NCI-H187 treated with DMSO at 0.1 percent for 48 hours (cell line): ENCODE measurements at regions not wholly inside any gene's neighbourhood (a gene's known extent, or its start where the extent isn't known, plus 50 kb on each side); places are given as distances from the start of the nearest gene placed in this dataset.

Experiments used
- DNase-seq: peaks from one replicate; lab custom pipeline; 2025; lab: John Stamatoyannopoulos, UW

DNA sequence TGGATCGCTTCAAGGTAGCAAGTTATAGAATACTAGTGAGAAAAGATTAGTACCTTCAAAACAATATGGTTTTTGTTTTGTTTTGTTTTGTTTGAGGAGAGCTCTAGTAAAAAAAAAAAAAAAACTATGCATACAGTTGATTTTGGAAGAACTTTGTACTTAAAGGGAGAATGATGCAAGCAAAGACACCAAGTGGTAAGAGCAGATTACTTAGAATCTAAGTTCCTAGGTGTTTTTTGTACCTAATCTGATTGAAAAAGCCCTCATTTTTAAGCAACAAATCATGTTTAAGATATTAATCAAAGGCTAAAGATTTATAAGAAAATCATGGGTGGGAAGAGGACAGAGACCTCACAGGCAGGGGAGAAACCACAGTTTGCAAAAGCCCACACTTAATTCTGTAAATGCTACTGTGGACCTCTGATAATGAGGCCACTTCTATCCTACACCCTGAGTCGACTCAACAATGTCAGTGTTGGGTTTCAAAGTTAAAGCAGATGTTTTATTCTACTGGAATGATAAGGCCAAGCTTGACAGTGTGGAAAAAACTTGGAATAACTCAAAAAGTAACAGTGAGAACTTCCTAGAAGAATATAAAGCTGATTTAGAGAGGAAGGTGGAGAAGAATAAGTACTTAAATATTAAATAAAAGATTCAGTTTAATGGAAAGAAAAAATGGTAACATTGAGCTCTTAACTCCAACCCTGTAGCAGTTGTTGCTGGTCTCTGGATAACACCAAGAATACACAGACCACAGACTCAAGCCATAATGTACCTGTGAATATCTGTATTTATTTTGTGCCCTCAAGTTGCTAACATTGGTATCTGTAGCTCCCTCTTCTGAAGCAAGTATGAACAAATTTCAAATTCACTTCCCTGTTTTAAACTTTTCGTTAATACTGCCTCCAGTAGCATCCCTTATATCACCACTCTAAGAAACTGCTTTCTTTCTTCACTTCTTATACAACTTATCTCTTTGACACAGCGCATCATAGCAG, 1047.8 kb downstream of the EPHA7 start:
- DNase-seq, result no peak

GRCh38 chr6:92369309-92369708, 1050.0 kb downstream of the EPHA7 start:
- no peak for DNase-seq

GRCh38 chr6:92364948-92365541, 1054.3 kb downstream of the EPHA7 start:
- no peak for DNase-seq

GRCh38 chr6:92363111-92363510, 1056.2 kb downstream of the EPHA7 start:
- DNase-seq, result no peak

- DNase-seq, result no peak
These were observed 1057.0 kb downstream of the EPHA7 start for GRCh38 chr6:92362404-92362803.

GRCh38 chr6:92361990-92362389, 1057.4 kb downstream of the EPHA7 start:
- DNase-seq, result no peak

GRCh38 chr6:92354270-92354829, 1065.0 kb downstream of the EPHA7 start:
- DNase-seq, result no peak

DNA sequence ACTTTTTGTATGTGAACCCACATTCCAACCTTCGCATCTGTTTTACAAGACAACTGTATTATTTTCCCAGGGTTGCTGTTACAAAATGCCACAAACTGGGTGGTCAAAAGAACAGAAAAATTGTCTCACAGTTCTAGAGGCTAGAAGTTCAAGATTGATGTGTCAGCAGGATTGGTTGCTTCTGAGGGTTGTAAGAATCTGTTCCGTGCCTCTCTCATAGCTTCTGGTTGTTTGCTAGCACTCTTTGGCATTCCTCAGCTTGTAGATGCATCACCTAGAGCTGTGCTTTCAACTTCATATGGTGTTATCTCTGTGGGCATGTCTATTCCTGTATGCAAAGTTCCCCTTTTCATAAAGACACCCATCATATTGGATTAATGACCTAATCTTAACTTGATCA, 1067.2 kb downstream of the EPHA7 start:
- DNase-seq, result no peak

DNA sequence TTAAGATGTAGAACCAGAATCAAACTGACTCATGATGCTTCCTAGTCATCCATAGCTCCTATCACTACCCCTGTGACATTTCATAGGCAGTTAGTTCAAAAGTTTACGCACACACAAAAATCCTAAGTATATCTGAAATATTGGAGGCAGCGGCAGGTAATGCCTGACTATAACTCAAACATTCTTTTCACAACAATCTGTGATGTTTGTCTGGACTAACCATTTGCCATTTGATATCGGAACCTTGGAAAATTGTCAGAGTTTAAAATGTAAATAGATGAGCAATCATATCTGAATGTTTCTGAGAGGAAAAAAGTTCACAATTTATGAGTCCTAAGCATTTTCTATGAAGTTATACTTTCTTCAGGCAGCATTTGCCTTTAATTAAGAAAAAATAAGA, 1078.2 kb downstream of the EPHA7 start:
- DNase-seq, result no peak

DNA sequence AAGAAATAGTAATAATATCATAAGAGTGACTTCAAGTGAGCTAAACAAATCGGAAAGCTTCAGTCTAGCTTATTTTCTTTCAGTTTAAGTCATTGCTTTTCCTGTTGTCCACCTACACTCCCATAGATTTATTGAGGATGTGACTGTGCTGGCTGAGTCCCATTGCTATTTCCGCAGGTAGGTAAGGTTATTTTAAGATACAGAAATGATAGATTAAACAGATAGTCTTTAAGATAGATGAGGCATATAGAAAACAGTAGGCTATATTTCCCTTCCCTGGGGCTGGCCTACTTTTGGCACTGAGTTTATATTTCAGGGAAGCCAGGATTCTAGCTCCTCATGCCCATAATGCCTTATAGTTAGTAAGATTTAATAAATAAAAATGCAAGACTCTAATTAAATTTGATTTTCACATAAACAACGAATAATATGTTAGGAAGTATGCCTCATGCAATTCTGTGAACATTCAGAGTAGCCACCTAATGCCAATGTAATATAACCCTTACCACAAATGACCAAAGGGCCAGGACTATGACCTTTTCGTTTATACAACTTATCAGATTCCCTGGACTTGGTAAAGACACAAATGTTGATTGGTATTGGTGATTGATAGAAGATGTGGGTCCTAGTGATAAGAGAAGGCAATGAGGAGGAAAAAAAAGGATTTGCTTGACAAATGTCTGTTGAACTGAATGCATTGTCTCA, 1079.3 kb downstream of the EPHA7 start:
- no peak for DNase-seq

- DNase-seq, result no peak
These were observed 1081.8 kb downstream of the EPHA7 start for GRCh38 chr6:92337571-92337970.

DNA sequence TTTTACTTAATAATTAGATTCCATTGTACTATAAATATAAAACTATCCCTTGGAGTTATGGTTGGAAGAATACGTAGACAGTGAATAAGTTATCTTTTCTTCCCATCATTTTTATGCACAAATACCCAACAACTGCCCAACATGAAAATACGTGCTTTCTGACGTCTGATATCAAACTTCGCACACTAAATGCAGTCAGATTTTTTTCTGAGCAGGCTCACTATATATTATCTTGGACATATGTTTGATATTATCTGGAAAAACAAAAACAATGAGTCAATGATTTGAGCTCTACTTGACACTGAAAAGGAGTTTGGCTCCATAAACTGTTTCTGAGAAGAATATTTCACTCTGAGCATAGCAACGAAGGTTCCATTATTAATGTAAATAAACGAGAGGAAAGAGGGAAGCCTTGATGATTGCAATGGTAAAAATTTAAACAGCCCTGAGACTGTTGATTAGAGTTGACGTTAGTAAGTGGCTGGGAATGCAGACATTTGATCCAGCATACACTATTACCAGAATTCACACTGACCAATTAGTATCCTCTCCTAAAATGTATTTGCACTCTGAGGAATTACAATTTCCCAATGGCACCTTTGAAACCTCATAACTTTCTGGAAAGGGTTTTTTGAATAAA, 1090.0 kb downstream of the EPHA7 start:
- DNase-seq, result no peak

GRCh38 chr6:92315312-92315711, 1104.0 kb downstream of the EPHA7 start:
- no peak for DNase-seq

DNA sequence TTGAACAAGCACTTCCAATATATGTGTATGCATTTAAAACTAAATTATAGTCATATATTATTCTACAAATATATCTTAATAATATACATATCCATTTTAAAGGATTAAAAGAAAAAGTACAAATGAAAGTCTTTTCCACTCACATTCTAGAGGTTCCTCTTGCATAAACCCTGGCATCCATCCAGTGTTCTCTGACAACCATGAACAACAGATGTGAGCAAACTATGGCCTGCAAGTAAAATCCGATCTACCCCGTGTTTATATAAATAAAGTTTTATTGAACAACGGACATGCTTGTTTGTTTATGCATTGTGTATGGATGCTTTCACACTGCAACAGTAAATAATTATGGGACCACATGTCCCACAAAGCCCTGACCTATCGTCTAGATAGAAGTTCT, 1122.3 kb downstream of the EPHA7 start:
- DNase-seq, result no peak

DNA sequence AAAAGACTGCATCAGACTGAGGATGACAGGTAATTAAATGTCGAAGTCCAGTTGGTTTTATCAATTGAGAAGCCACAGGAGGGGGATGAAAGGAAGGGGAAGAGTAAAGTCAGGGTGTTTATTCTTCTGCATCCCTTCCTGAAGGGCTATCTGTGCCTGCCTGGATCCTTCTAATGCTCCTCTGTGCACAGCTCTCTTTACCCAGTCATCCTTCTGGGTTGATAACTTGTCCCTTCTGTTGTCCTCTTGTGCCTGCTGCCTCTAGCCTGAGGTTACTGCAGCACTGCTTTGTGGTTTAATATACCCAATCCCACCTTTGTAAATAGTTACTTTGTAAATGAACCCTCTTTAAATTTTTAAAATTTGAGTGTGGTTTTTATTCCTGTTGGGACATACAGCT, 1127.3 kb downstream of the EPHA7 start:
- DNase-seq, result no peak

- DNase-seq, result no peak
These were observed 1129.5 kb downstream of the EPHA7 start for GRCh38 chr6:92289831-92290230.

GRCh38 chr6:92281571-92282076, 1137.7 kb downstream of the EPHA7 start:
- DNase-seq, result no peak

GRCh38 chr6:92275150-92275549, 1144.2 kb downstream of the EPHA7 start:
- no peak for DNase-seq

GRCh38 chr6:92274588-92274987, 1144.8 kb downstream of the EPHA7 start:
- DNase-seq, result no peak

GRCh38 chr6:92273694-92274093, 1145.7 kb downstream of the EPHA7 start:
- DNase-seq, result no peak

DNA sequence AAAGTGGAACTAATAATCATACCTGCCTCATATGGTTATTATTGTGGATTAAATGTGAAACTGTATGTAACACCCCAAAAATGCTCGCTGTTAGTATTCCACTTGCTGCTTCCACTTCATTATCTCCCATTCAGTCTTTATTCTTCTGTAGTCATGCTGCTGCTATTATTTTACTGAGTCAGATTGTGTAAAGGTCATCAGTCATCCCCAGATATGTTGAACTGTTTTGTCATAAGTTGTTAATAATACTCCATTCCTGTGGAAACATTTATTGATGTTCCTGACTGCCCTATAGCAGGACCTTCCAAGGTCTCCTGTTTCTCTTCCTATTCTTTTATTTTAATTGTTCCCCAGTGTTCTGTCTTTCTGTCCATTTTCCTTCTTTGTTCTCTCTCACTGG, 1148.3 kb downstream of the EPHA7 start:
- DNase-seq, result no peak

- DNase-seq, result no peak
These were observed 1149.0 kb downstream of the EPHA7 start for GRCh38 chr6:92270365-92270764.
